ENCODE measurements at regions not wholly inside any gene's neighbourhood (a gene's known extent, or its start where the extent isn't known, plus 50 kb on each side); places are given as distances from the start of the nearest gene placed in this dataset.

- TF ChIP-seq CTCF (IDR thresholded peaks at IDR 0.05), result no peak
- peaks cover 15 to 20% of the 10 kb centered on the region in 2 donors for H3K9me3 Mint-ChIP-seq
- Histone ChIP-seq H3K27ac (ENCODE audit: low read length) (no peak overlapping the region), H3K4me3 (ENCODE audit: low read length) (no peak overlapping the region), H3K27me3 (ENCODE audit: control insufficient read depth, insufficient read depth, low read length) (no peaks in the 10 kb centered on the region), H3K4me1 (ENCODE audit: control insufficient read depth, insufficient read depth, low read length) (no peaks in the 10 kb centered on the region), H3K9me3 (ENCODE audit: control insufficient read depth, insufficient read depth, low read length) (peaks cover 4% of the 10 kb centered on the region), H3K36me3 (ENCODE audit: control insufficient read depth, insufficient read depth, low read length) (no peaks in the 10 kb centered on the region)
- ATAC-seq, result no peak
- 83% methylated on average over 3 of the region's 3 CpGs for WGBS (ENCODE audit: insufficient coverage)
- H3K27ac Mint-ChIP-seq, result no peak overlapping the region
- DNase-seq, result no peak
- peaks cover 7% of the 10 kb centered on the region for H3K36me3 Mint-ChIP-seq
- intact Hi-C loops (cut with micrococcal nuclease), result no loop called here
- H3K4me3 Mint-ChIP-seq, result no peak overlapping the region
- H3K4me1 Mint-ChIP-seq, result no peaks in the 10 kb centered on the region
- H3K27me3 Mint-ChIP-seq (ENCODE audit: low read depth in 2 of 2), result no peaks in the 10 kb centered on the region
These were observed 378.8 kb upstream of the CHD6 start for GRCh38 chr20:41996951-41997350.

GRCh38 chr20:41992481-41992880 is 374.3 kb upstream of the CHD6 start:
- intact Hi-C loops (cut with micrococcal nuclease), result no loop called here
- Mint-ChIP-seq H3K27me3 (ENCODE audit: low read depth in 2 of 2) (no peaks in the 10 kb centered on the region), H3K27ac (no peak overlapping the region), H3K9me3 (peaks cover 7 to 9% of the 10 kb centered on the region in 2 donors), H3K4me1 (no peaks in the 10 kb centered on the region), H3K4me3 (no peak overlapping the region), H3K36me3 (no peaks in the 10 kb centered on the region)
- Histone ChIP-seq H3K4me1 (ENCODE audit: control insufficient read depth, insufficient read depth, low read length) (no peaks in the 10 kb centered on the region), H3K27me3 (ENCODE audit: control insufficient read depth, insufficient read depth, low read length) (no peaks in the 10 kb centered on the region), H3K9me3 (ENCODE audit: control insufficient read depth, insufficient read depth, low read length) (peaks cover 1% of the 10 kb centered on the region), H3K27ac (ENCODE audit: low read length) (no peak overlapping the region), H3K4me3 (ENCODE audit: low read length) (no peak overlapping the region), H3K36me3 (ENCODE audit: control insufficient read depth, insufficient read depth, low read length) (no peaks in the 10 kb centered on the region)
- no peak for TF ChIP-seq CTCF (IDR thresholded peaks at IDR 0.05)
- 72% methylated on average over 4 of the region's 4 CpGs for WGBS (ENCODE audit: insufficient coverage)
- DNase-seq (no peak), ATAC-seq (no peak)

- WGBS (ENCODE audit: insufficient coverage), result 45% methylated on average over 1 of the region's 1 CpG
- TF ChIP-seq CTCF (IDR thresholded peaks at IDR 0.05), result no peak
- Histone ChIP-seq H3K4me3 (ENCODE audit: low read length) (no peak overlapping the region), H3K9me3 (ENCODE audit: control insufficient read depth, insufficient read depth, low read length) (no peaks in the 10 kb centered on the region), H3K27me3 (ENCODE audit: control insufficient read depth, insufficient read depth, low read length) (no peaks in the 10 kb centered on the region), H3K27ac (ENCODE audit: low read length) (no peak overlapping the region), H3K36me3 (ENCODE audit: control insufficient read depth, insufficient read depth, low read length) (no peaks in the 10 kb centered on the region), H3K4me1 (ENCODE audit: control insufficient read depth, insufficient read depth, low read length) (no peaks in the 10 kb centered on the region)
- Mint-ChIP-seq H3K27me3 (ENCODE audit: low read depth in 2 of 2) (no peaks in the 10 kb centered on the region), H3K4me3 (no peak overlapping the region), H3K36me3 (no peaks in the 10 kb centered on the region), H3K9me3 (peaks cover 5 to 6% of the 10 kb centered on the region in 2 donors), H3K27ac (no peak overlapping the region), H3K4me1 (no peaks in the 10 kb centered on the region)
- intact Hi-C loops (cut with micrococcal nuclease), result no loop called here
- DNase-seq (no peak), ATAC-seq (no peak)
These were observed 373.2 kb upstream of the CHD6 start for GRCh38 chr20:41991412-41991811.

GRCh38 chr20:41989935-41990635 is 371.9 kb upstream of the CHD6 start:
- no peaks in the 10 kb centered on the region for H3K36me3 Mint-ChIP-seq
- no peak overlapping the region for H3K27ac ChIP-seq (ENCODE audit: low read length)

More at GRCh38 chr20:41989935-41990635, 371.9 kb upstream of the CHD6 start:
- intact Hi-C loops (cut with micrococcal nuclease), result no loop called here
- Histone ChIP-seq H3K9me3 (ENCODE audit: control insufficient read depth, insufficient read depth, low read length) (no peaks in the 10 kb centered on the region), H3K4me1 (ENCODE audit: control insufficient read depth, insufficient read depth, low read length) (no peaks in the 10 kb centered on the region), H3K36me3 (ENCODE audit: control insufficient read depth, insufficient read depth, low read length) (no peaks in the 10 kb centered on the region), H3K27me3 (ENCODE audit: control insufficient read depth, insufficient read depth, low read length) (no peaks in the 10 kb centered on the region), H3K4me3 (ENCODE audit: low read length) (no peak overlapping the region)
- ATAC-seq (no peak), DNase-seq (no peak)
- 63% methylated on average over 8 of the region's 10 CpGs for WGBS (ENCODE audit: insufficient coverage)
- H3K9me3 Mint-ChIP-seq, result peaks cover under 1 to 1% of the 10 kb centered on the region in 2 donors
- no peaks in the 10 kb centered on the region for H3K27me3 Mint-ChIP-seq (ENCODE audit: low read depth in 2 of 2)
- TF ChIP-seq CTCF (IDR thresholded peaks at IDR 0.05), result no peak
- H3K4me1 Mint-ChIP-seq, result no peaks in the 10 kb centered on the region
- no peak overlapping the region for H3K27ac Mint-ChIP-seq
- H3K4me3 Mint-ChIP-seq, result no peak overlapping the region

All from natural killer cell (primary cell).